ENCODE measurements at regions not wholly inside any gene's neighbourhood (a gene's known extent, or its start where the extent isn't known, plus 50 kb on each side); places are given as distances from the start of the nearest gene placed in this dataset.

GRCh38 chr10:107913317-107914294 is 749.1 kb upstream of the SORCS1 start:
- Mint-ChIP-seq H3K4me1 (no peaks in the 10 kb centered on the region), H3K27ac (no peak overlapping the region), H3K4me3 (no peak overlapping the region), H3K27me3 (peaks cover 24% of the 10 kb centered on the region), H3K9me3 (peaks cover 3 to 4% of the 10 kb centered on the region in 2 donors)
- ATAC-seq (no peak), DNase-seq (no peak)

- H3K4me1 Mint-ChIP-seq: no peaks in the 10 kb centered on the region
- H3K27me3 Mint-ChIP-seq: no peaks in the 10 kb centered on the region
- H3K9me3 Mint-ChIP-seq: peaks cover 0 to 8% of the 10 kb centered on the region in 2 donors
- DNase-seq: no peak
- no peak overlapping the region for H3K27ac Mint-ChIP-seq
- ATAC-seq: no peak
- H3K4me3 Mint-ChIP-seq: no peak overlapping the region
These were observed 736.6 kb upstream of the SORCS1 start for GRCh38 chr10:107901076-107901475.

GRCh38 chr10:107900131-107900530 is 735.6 kb upstream of the SORCS1 start:
- no peaks in the 10 kb centered on the region for H3K4me1 Mint-ChIP-seq
- no peak overlapping the region for H3K4me3 Mint-ChIP-seq
- H3K27me3 Mint-ChIP-seq: no peaks in the 10 kb centered on the region
- peaks cover 0 to 8% of the 10 kb centered on the region in 2 donors for H3K9me3 Mint-ChIP-seq
- ATAC-seq (no peak), DNase-seq (no peak)
- no peak overlapping the region for H3K27ac Mint-ChIP-seq

GRCh38 chr10:107899502-107900062 is 735.1 kb upstream of the SORCS1 start:
- Mint-ChIP-seq H3K9me3 (peaks cover 0 to 8% of the 10 kb centered on the region in 2 donors), H3K27ac (no peak overlapping the region), H3K4me1 (no peaks in the 10 kb centered on the region), H3K4me3 (no peak overlapping the region), H3K27me3 (no peaks in the 10 kb centered on the region)
- no peak for ATAC-seq
- no peak for DNase-seq

- Mint-ChIP-seq H3K27ac (no peak overlapping the region), H3K27me3 (no peaks in the 10 kb centered on the region), H3K4me3 (no peak overlapping the region), H3K4me1 (no peaks in the 10 kb centered on the region), H3K9me3 (peaks cover 0 to 8% of the 10 kb centered on the region in 2 donors)
- DNase-seq (no peak), ATAC-seq (no peak)
These were observed 734.6 kb upstream of the SORCS1 start for GRCh38 chr10:107899075-107899474.

- no peak for DNase-seq
- H3K4me3 Mint-ChIP-seq: no peak overlapping the region
- ATAC-seq: no peak
- H3K27me3 Mint-ChIP-seq: no peaks in the 10 kb centered on the region
- peaks cover 0 to 11% of the 10 kb centered on the region in 2 donors for H3K9me3 Mint-ChIP-seq
- no peak overlapping the region for H3K27ac Mint-ChIP-seq
- H3K4me1 Mint-ChIP-seq: no peaks in the 10 kb centered on the region
These were observed 733.9 kb upstream of the SORCS1 start for GRCh38 chr10:107898392-107898791.

GRCh38 chr10:107894516-107894915 is 730.0 kb upstream of the SORCS1 start:
- ATAC-seq (no peak), DNase-seq (no peak)
- H3K9me3 Mint-ChIP-seq: peaks cover 6 to 8% of the 10 kb centered on the region in 2 donors
- no peak overlapping the region for H3K4me3 Mint-ChIP-seq
- no peaks in the 10 kb centered on the region for H3K27me3 Mint-ChIP-seq
- H3K27ac Mint-ChIP-seq: no peak overlapping the region
- no peaks in the 10 kb centered on the region for H3K4me1 Mint-ChIP-seq

- no peaks in the 10 kb centered on the region for H3K4me1 Mint-ChIP-seq
- DNase-seq (no peak), ATAC-seq (no peak)
- no peaks in the 10 kb centered on the region for H3K27me3 Mint-ChIP-seq
- H3K9me3 Mint-ChIP-seq: peaks cover 6 to 18% of the 10 kb centered on the region in 2 donors
- no peak overlapping the region for H3K27ac Mint-ChIP-seq
- no peak overlapping the region for H3K4me3 Mint-ChIP-seq
These were observed 724.6 kb upstream of the SORCS1 start for GRCh38 chr10:107889105-107889504.

GRCh38 chr10:107880185-107880584 is 715.7 kb upstream of the SORCS1 start:
- H3K27me3 Mint-ChIP-seq: no peaks in the 10 kb centered on the region
- H3K4me3 Mint-ChIP-seq: no peak overlapping the region
- no peak for DNase-seq
- no peaks in the 10 kb centered on the region for H3K4me1 Mint-ChIP-seq
- ATAC-seq: no peak
- H3K27ac Mint-ChIP-seq: no peak overlapping the region
- peaks cover 4 to 26% of the 10 kb centered on the region in 2 donors for H3K9me3 Mint-ChIP-seq

GRCh38 chr10:107873007-107873406 is 708.5 kb upstream of the SORCS1 start:
- no peak for ATAC-seq
- DNase-seq: no peak
- no peaks in the 10 kb centered on the region for H3K27me3 Mint-ChIP-seq
- H3K27ac Mint-ChIP-seq: no peak overlapping the region
- H3K4me1 Mint-ChIP-seq: no peaks in the 10 kb centered on the region
- peaks cover 4 to 7% of the 10 kb centered on the region in 2 donors for H3K9me3 Mint-ChIP-seq
- H3K4me3 Mint-ChIP-seq: no peak overlapping the region

- DNase-seq: no peak
- H3K27me3 Mint-ChIP-seq: no peaks in the 10 kb centered on the region
- H3K9me3 Mint-ChIP-seq: no peaks in the 10 kb centered on the region
- ATAC-seq: no peak
- H3K4me1 Mint-ChIP-seq: no peaks in the 10 kb centered on the region
- no peak overlapping the region for H3K27ac Mint-ChIP-seq
- no peak overlapping the region for H3K4me3 Mint-ChIP-seq
These were observed 701.2 kb upstream of the SORCS1 start for GRCh38 chr10:107865691-107866090.

GRCh38 chr10:107859065-107859464 is 694.6 kb upstream of the SORCS1 start:
- no peak for DNase-seq
- Mint-ChIP-seq H3K4me3 (no peak overlapping the region), H3K27me3 (no peaks in the 10 kb centered on the region)

GRCh38 chr10:107856047-107856315 is 691.5 kb upstream of the SORCS1 start:
- Mint-ChIP-seq H3K4me3 (no peak overlapping the region), H3K9me3 (peaks cover under 1 to 6% of the 10 kb centered on the region in 2 donors), H3K27me3 (no peaks in the 10 kb centered on the region), H3K4me1 (no peaks in the 10 kb centered on the region), H3K27ac (no peak overlapping the region)
- ATAC-seq (no peak), DNase-seq (no peak)

More at GRCh38 chr10:107859065-107859464, 694.6 kb upstream of the SORCS1 start:
- Mint-ChIP-seq H3K9me3 (peaks cover 0 to 5% of the 10 kb centered on the region in 2 donors), H3K4me1 (no peaks in the 10 kb centered on the region), H3K27ac (no peak overlapping the region)
- ATAC-seq: no peak

GRCh38 chr10:107855301-107856046 is 691.0 kb upstream of the SORCS1 start:
- ATAC-seq (no peak), DNase-seq (no peak)
- Mint-ChIP-seq H3K27ac (no peak overlapping the region), H3K4me3 (no peak overlapping the region), H3K9me3 (peaks cover 5 to 11% of the 10 kb centered on the region in 2 donors), H3K27me3 (no peaks in the 10 kb centered on the region), H3K4me1 (no peaks in the 10 kb centered on the region)

- ATAC-seq (no peak), DNase-seq (no peak)
- Mint-ChIP-seq H3K9me3 (peaks cover 6 to 14% of the 10 kb centered on the region in 2 donors), H3K27ac (no peak overlapping the region), H3K4me3 (no peak overlapping the region), H3K27me3 (no peaks in the 10 kb centered on the region), H3K4me1 (no peaks in the 10 kb centered on the region)
These were observed 684.3 kb upstream of the SORCS1 start for GRCh38 chr10:107848726-107849360.

All from stimulated activated naive CD8-positive, alpha-beta T cell treated with anti-CD3 and anti-CD28 coated beads, Interleukin-15, amount 100 ng/mL, for 72 hours (primary cell).